Neuronal stem cell (in vitro differentiated cells): ENCODE measurements at regions not wholly inside any gene's neighbourhood (a gene's known extent, or its start where the extent isn't known, plus 50 kb on each side); places are given as distances from the start of the nearest gene placed in this dataset.
"Not testable (repeated sequence)": the region's sequence is repeated elsewhere in the genome, so short reads cannot be mapped to it uniquely, and the experiment has no call there.

Experiments used
- DNase-seq: peaks from one replicate; pipeline ENCODE4 v3.0.0-alpha.2; 2013; ENCODE audit warnings: low spot score
- H2AFZ ChIP-seq: one replicate; pipeline ENCODE4 v1.6.1; 2013; ENCODE audit warnings: mild to moderate bottlenecking, low read length, inconsistent platforms
- H2AK5ac ChIP-seq: 2 replicates; pipeline ENCODE4 v1.6.1; 2013; ENCODE audit warnings: low read depth, mild to moderate bottlenecking, inconsistent platforms, low read length, moderate library complexity, mixed read lengths
- H2BK120ac ChIP-seq: 2 replicates; pipeline ENCODE4 v1.6.1; 2013; ENCODE audit warnings: low read depth, mild to moderate bottlenecking, inconsistent platforms, low read length, moderate library complexity, mixed read lengths
- H2BK12ac ChIP-seq: one replicate; pipeline ENCODE4 v1.6.1; 2013; ENCODE audit warnings: low read length, inconsistent platforms
- H2BK15ac ChIP-seq: 2 replicates; pipeline ENCODE4 v1.6.1; 2013; ENCODE audit warnings: mild to moderate bottlenecking, low read length, inconsistent platforms, mixed read lengths
- H2BK5ac ChIP-seq: one replicate; pipeline ENCODE4 v1.6.1; 2013; ENCODE audit warnings: inconsistent platforms, mild to moderate bottlenecking, low read length, moderate library complexity
- H3K14ac ChIP-seq: one replicate; pipeline ENCODE4 v1.6.1; 2013; ENCODE audit warnings: low read length, inconsistent platforms
- H3K18ac ChIP-seq: 2 replicates; pipeline ENCODE4 v1.6.1; 2013; ENCODE audit warnings: low read length, inconsistent platforms
- H3K23ac ChIP-seq: 2 replicates; pipeline ENCODE4 v1.6.1; 2013; ENCODE audit warnings: low read depth, mild to moderate bottlenecking, mixed read lengths, low read length, inconsistent platforms; ENCODE audit not compliant: poor library complexity
- H3K27ac ChIP-seq: replicated peaks from 3 replicates; pipeline ENCODE4 v1.5.1; 2013; ENCODE audit warnings: low read length, inconsistent platforms
- H3K27me3 ChIP-seq, 3 experiments: 2 replicates each; pipeline ENCODE4 v1.6.1; 2013; ENCODE audit warnings: low read length in 3 of 3, mild to moderate bottlenecking in 2 of 3, inconsistent platforms in 1 of 3, low read depth in 1 of 3, mixed read lengths in 1 of 3, moderate library complexity in 1 of 3; ENCODE audit not compliant: control insufficient read depth in 3 of 3, insufficient read depth in 3 of 3
- H3K36me3 ChIP-seq, 2 donors: replicated peaks in 1 of 2; 2 replicates each; pipeline ENCODE4 v1.6.1; 2013; ENCODE audit warnings: low read length in 2 of 2; ENCODE audit not compliant: control insufficient read depth in 2 of 2, insufficient read depth in 2 of 2
- H3K4ac ChIP-seq: 2 replicates; pipeline ENCODE4 v1.6.1; 2013; ENCODE audit warnings: inconsistent platforms, mild to moderate bottlenecking, low read length, moderate library complexity
- H3K4me1 ChIP-seq, 2 donors: 1 replicate in 1 of 2; 2 replicates in 1 of 2; pipeline ENCODE4 v1.6.1; 2013; ENCODE audit warnings: low read length in 2 of 2, low read depth in 1 of 2; ENCODE audit not compliant: control insufficient read depth in 2 of 2, insufficient read depth in 1 of 2
- H3K4me2 ChIP-seq: one replicate; pipeline ENCODE4 v1.6.1; 2013; ENCODE audit warnings: mild to moderate bottlenecking, low read length, inconsistent platforms; ENCODE audit not compliant: insufficient read depth, poor library complexity, severe bottlenecking
- H3K4me3 ChIP-seq, 2 donors: 2 replicates each; pipeline ENCODE4 v1.5.1; 2013; ENCODE audit warnings: low read length in 2 of 2, mild to moderate bottlenecking in 2 of 2, inconsistent platforms in 1 of 2, moderate library complexity in 1 of 2
- H3K79me1 ChIP-seq: one replicate; pipeline ENCODE4 v1.6.1; 2013; ENCODE audit warnings: low read depth, mild to moderate bottlenecking, inconsistent platforms, low read length, moderate library complexity
- H3K9ac ChIP-seq: one replicate; pipeline ENCODE4 v1.6.1; 2013; ENCODE audit warnings: mild to moderate bottlenecking, low read depth, low read length, inconsistent platforms; ENCODE audit not compliant: poor library complexity
- H3K9me3 ChIP-seq, 2 donors: replicated peaks in 1 of 2; 2 replicates each; pipeline versions ENCODE3 to v1.6.1; 2013; ENCODE audit warnings: low read length in 2 of 2, mild to moderate bottlenecking in 2 of 2, inconsistent platforms in 1 of 2, low read depth in 1 of 2, mixed read lengths in 1 of 2, moderate library complexity in 1 of 2; ENCODE audit not compliant: control insufficient read depth in 2 of 2, insufficient read depth in 1 of 2
- H4K8ac ChIP-seq: one replicate; pipeline ENCODE4 v1.6.1; 2013; ENCODE audit warnings: low read depth, mild to moderate bottlenecking, inconsistent platforms, low read length, moderate library complexity
- H4K91ac ChIP-seq: one replicate; pipeline ENCODE4 v1.6.1; 2013; ENCODE audit warnings: low read length, low read depth, mild to moderate bottlenecking, inconsistent platforms; ENCODE audit not compliant: poor library complexity
- WGBS, 2 donors: extraction: QIAGEN DNeasy Blood & Tissue Kit; methylation state at CpG; one replicate each; pipeline ENCODE4 v1.1.7; 2013; ENCODE audit warnings: missing lambda C conversion rate in 2 of 2, mixed read lengths in 1 of 2; ENCODE audit not compliant: insufficient read length in 2 of 2, insufficient replicate concordance in 1 of 2; ENCODE audit errors: extremely low coverage in 2 of 2; 5-methylcytosine and 5-hydroxymethylcytosine counted together

GRCh38 chr2:34229998-34230397, 630.9 kb upstream of the FAM98A start:
- H3K9ac ChIP-seq: no peak overlapping the region
- H2BK12ac ChIP-seq: no peak overlapping the region
- no peaks in the 10 kb centered on the region for H3K9me3 ChIP-seq
- no peak overlapping the region for H3K23ac ChIP-seq
- no peak overlapping the region for H3K4me3 ChIP-seq
- no peak overlapping the region for H4K91ac ChIP-seq
- no peak overlapping the region for H2BK120ac ChIP-seq
- no CpG with 5 or more reads among the region's 1 CpG for WGBS, 2 donors
- H2BK5ac ChIP-seq: no peak overlapping the region
- no peak overlapping the region for H3K4me2 ChIP-seq
- no peaks in the 10 kb centered on the region for H3K4me1 ChIP-seq
- peak overlapping the region; percentile 27 for H3K18ac ChIP-seq
- H3K36me3 ChIP-seq: no peaks in the 10 kb centered on the region
- H4K8ac ChIP-seq: no peak overlapping the region
- no peaks in the 10 kb centered on the region for H3K79me1 ChIP-seq
- DNase-seq: no peak
- no peak overlapping the region for H2AFZ ChIP-seq
- no peak overlapping the region for H2BK15ac ChIP-seq
- no peaks in the 10 kb centered on the region for H3K27me3 ChIP-seq
- no peak overlapping the region for H3K27ac ChIP-seq
- H2AK5ac ChIP-seq: no peak overlapping the region
- no peak overlapping the region for H3K4ac ChIP-seq
- no peak overlapping the region for H3K14ac ChIP-seq

- Histone ChIP-seq H3K4ac (no peak overlapping the region), H3K27me3 (no peaks in the 10 kb centered on the region), H4K91ac (no peak overlapping the region), H2BK15ac (no peak overlapping the region), H2AK5ac (no peak overlapping the region), H2AFZ (no peak overlapping the region), H3K79me1 (no peaks in the 10 kb centered on the region), H3K4me3 (no peak overlapping the region), H2BK120ac (no peak overlapping the region), H3K36me3 (no peaks in the 10 kb centered on the region), H3K18ac (no peak overlapping the region), H2BK12ac (no peak overlapping the region), H3K4me1 (no peaks in the 10 kb centered on the region), H3K4me2 (no peak overlapping the region), H3K9ac (no peak overlapping the region), H3K9me3 (no peaks in the 10 kb centered on the region), H4K8ac (no peak overlapping the region), H2BK5ac (no peak overlapping the region), H3K23ac (no peak overlapping the region), H3K14ac (no peak overlapping the region), H3K27ac (no peak overlapping the region)
- no peak for DNase-seq
- no CpG with 5 or more reads among the region's 4 CpGs for WGBS, 2 donors
These were observed 616.1 kb upstream of the FAM98A start for GRCh38 chr2:34215174-34215573.

GRCh38 chr2:34210382-34210781, 611.3 kb upstream of the FAM98A start:
- not testable (repeated sequence) for H3K9ac ChIP-seq, DNase-seq, H2BK120ac ChIP-seq, H3K27me3 ChIP-seq, H3K23ac ChIP-seq, H2BK12ac ChIP-seq, H3K18ac ChIP-seq, H3K36me3 ChIP-seq, H2BK5ac ChIP-seq, H2AK5ac ChIP-seq, H3K79me1 ChIP-seq, H3K4ac ChIP-seq, H2BK15ac ChIP-seq, H4K8ac ChIP-seq, H2AFZ ChIP-seq, H3K4me1 ChIP-seq, H3K27ac ChIP-seq, H3K9me3 ChIP-seq, H4K91ac ChIP-seq, H3K14ac ChIP-seq, H3K4me3 ChIP-seq, H3K4me2 ChIP-seq
- no CpG with 5 or more reads among the region's 8 CpGs for WGBS, 2 donors

- Histone ChIP-seq H3K9me3 (peaks cover 0 to 2% of the 10 kb centered on the region in 2 donors), H2AK5ac (no peak overlapping the region), H3K4ac (no peak overlapping the region), H2BK15ac (no peak overlapping the region), H3K4me2 (no peak overlapping the region), H2BK120ac (no peak overlapping the region), H3K23ac (no peak overlapping the region), H3K4me1 (no peaks in the 10 kb centered on the region), H3K4me3 (no peak overlapping the region), H2BK5ac (no peak overlapping the region), H3K14ac (no peak overlapping the region), H4K8ac (no peak overlapping the region), H3K36me3 (no peaks in the 10 kb centered on the region), H3K18ac (no peak overlapping the region), H3K27me3 (no peaks in the 10 kb centered on the region), H3K27ac (no peak overlapping the region), H4K91ac (no peak overlapping the region), H3K79me1 (no peaks in the 10 kb centered on the region), H2AFZ (no peak overlapping the region), H3K9ac (no peak overlapping the region), H2BK12ac (no peak overlapping the region)
- DNase-seq: no peak
- no CpG with 5 or more reads among the region's 1 CpG for WGBS, 2 donors
These were observed 605.5 kb upstream of the FAM98A start for GRCh38 chr2:34204560-34204959.
